Upper lobe of left lung (tissue), 4 donors: ENCODE measurements at regions not wholly inside any gene's neighbourhood (a gene's known extent, or its start where the extent isn't known, plus 50 kb on each side); places are given as distances from the start of the nearest gene placed in this dataset.

Experiments used
- CTCF ChIP-seq, 6 experiments: fragments of 450-650 bp in 4 of 6; fragments of 200-600 bp in 2 of 6; sonication (generic) in 2 of 6; IDR thresholded peaks; one replicate each; pipeline ENCODE4 v1.5.1; 2016 to 2019; ENCODE audit warnings: antibody characterized with exemption in 6 of 6
- POLR2AphosphoS5 ChIP-seq, 2 donors: sonication (generic); formaldehyde crosslinking; IDR thresholded peaks; one replicate each; pipeline ENCODE4 v1.5.1; 2017; ENCODE audit warnings: antibody characterized with exemption in 2 of 2

GRCh38 chr2:45264227-45265225 is 255.3 kb upstream of the SIX2 start:
- TF ChIP-seq POLR2AphosphoS5 (IDR thresholded peaks at IDR 0.05) (no peak), CTCF (IDR thresholded peaks at IDR 0.05) (no peak)
